GM23338 (cell line): ENCODE measurements at regions not wholly inside any gene's neighbourhood (a gene's known extent, or its start where the extent isn't known, plus 50 kb on each side); places are given as distances from the start of the nearest gene placed in this dataset.

ENCODE experiments used
- CREB1 ChIP-seq: fragments of 250-450 bp; sonication (Bioruptor Pico); IDR thresholded peaks from 2 replicates; pipeline ENCODE4 v1.5.0; 2020; ENCODE audit warnings: low read depth, mild to moderate bottlenecking, moderate library complexity
- CTCF ChIP-seq, 2 experiments: fragments of 200-600 bp in 1 of 2; sonication (generic) in 1 of 2; conservative IDR thresholded peaks; 2 replicates each; pipeline versions ENCODE4 v1.5.1 to v1.6.1; 2016 to 2017; ENCODE audit warnings: antibody characterized with exemption in 2 of 2, low read depth in 2 of 2, mild to moderate bottlenecking in 2 of 2, moderate library complexity in 1 of 2
- ETS1 ChIP-seq: IDR thresholded peaks from 2 replicates; pipeline ENCODE4 v1.6.1; 2016; ENCODE audit warnings: antibody characterized with exemption
- EZH2 ChIP-seq: fragments of 200-600 bp; sonication (generic); IDR thresholded peaks from one replicate; pipeline ENCODE4 v1.8.0; 2017; ENCODE audit warnings: antibody characterized with exemption, mild to moderate bottlenecking, low read depth; ENCODE audit not compliant: unreplicated experiment
- EZH2phosphoT487 ChIP-seq: fragments of 200-600 bp; sonication (generic); IDR thresholded peaks from one replicate; pipeline ENCODE4 v1.8.1; 2018; ENCODE audit warnings: antibody characterized with exemption; ENCODE audit not compliant: unreplicated experiment
- NANOG ChIP-seq: IDR thresholded peaks from 2 replicates; pipeline ENCODE4 v1.6.1; 2016; ENCODE audit warnings: antibody characterized with exemption, borderline replicate concordance
- POLR2AphosphoS5 ChIP-seq: IDR thresholded peaks from 2 replicates; pipeline ENCODE4 v1.6.1; 2016; ENCODE audit warnings: antibody characterized with exemption, low read depth
- ZNF114 ChIP-seq: fragments of 250-450 bp; sonication (Bioruptor Pico); IDR thresholded peaks from 2 replicates; pipeline ENCODE4 v1.5.0; 2020; ENCODE audit warnings: mild to moderate bottlenecking, moderate library complexity

- no peak for TF ChIP-seq CTCF (conservative IDR thresholded peaks at IDR 0.05; ENCODE audit: low read depth in 2 of 2)
- no peak for TF ChIP-seq ZNF114
- TF ChIP-seq EZH2: no peak
- no peak for TF ChIP-seq EZH2phosphoT487
- TF ChIP-seq ETS1: no peak
- TF ChIP-seq POLR2AphosphoS5: no peak
- TF ChIP-seq CREB1 (CRISPR knock-in tag): no peak
- no peak for TF ChIP-seq NANOG
Observed at GRCh38 chr11:122023614-122024250, 92.3 kb downstream of the BLID start.
